ENCODE measurements at regions not wholly inside any gene's neighbourhood (a gene's known extent, or its start where the extent isn't known, plus 50 kb on each side); places are given as distances from the start of the nearest gene placed in this dataset.

DNA sequence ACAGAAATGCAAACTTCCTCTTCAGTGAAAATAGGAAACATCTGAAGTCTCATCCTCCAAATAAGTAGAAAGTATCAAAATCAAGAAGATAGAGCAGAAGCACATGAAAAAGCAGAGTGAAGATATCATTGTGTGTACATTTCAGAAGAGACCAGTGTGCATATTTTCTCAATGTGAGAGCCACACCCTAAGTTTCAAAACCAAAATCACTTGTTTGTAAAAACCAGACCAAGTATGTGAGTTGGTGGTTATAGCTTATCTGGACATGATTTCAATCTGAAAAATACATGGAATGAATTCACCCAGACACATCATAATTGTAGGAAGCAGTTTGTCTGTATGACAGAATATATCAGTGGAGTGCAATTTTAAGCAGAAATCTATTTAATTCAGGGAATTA lies 536.0 kb downstream of the JRKL start:
- no peaks in the 10 kb centered on the region for H3K36me3 ChIP-seq (ENCODE audit: control insufficient read depth in 4 of 4, insufficient read depth in 3 of 4, low read depth in 1 of 4, low read length in 3 of 4)
- H3K4me1 ChIP-seq (ENCODE audit: control insufficient read depth in 4 of 4, insufficient read depth in 4 of 4, low read length in 3 of 4) = no peaks in the 10 kb centered on the region
- H3K9me3 ChIP-seq (ENCODE audit: control insufficient read depth in 4 of 4, low read length in 3 of 4) = no peaks in the 10 kb centered on the region
- no peak overlapping the region for H3K9ac ChIP-seq (ENCODE audit: low read depth in 1 of 2, low read length in 2 of 2)
- H3K27me3 ChIP-seq (ENCODE audit: control insufficient read depth in 4 of 4, insufficient read depth in 4 of 4, low read length in 3 of 4) = no peaks in the 10 kb centered on the region
- no peak overlapping the region for H3K27ac ChIP-seq (ENCODE audit: low read depth in 1 of 2, low read length in 2 of 2)
- H3K4me3 ChIP-seq (ENCODE audit: low read depth in 1 of 3, low read length in 3 of 3) = no peak overlapping the region
- DNase-seq (ENCODE audit: low spot score) = no peak
- TF ChIP-seq, protein P1, sequence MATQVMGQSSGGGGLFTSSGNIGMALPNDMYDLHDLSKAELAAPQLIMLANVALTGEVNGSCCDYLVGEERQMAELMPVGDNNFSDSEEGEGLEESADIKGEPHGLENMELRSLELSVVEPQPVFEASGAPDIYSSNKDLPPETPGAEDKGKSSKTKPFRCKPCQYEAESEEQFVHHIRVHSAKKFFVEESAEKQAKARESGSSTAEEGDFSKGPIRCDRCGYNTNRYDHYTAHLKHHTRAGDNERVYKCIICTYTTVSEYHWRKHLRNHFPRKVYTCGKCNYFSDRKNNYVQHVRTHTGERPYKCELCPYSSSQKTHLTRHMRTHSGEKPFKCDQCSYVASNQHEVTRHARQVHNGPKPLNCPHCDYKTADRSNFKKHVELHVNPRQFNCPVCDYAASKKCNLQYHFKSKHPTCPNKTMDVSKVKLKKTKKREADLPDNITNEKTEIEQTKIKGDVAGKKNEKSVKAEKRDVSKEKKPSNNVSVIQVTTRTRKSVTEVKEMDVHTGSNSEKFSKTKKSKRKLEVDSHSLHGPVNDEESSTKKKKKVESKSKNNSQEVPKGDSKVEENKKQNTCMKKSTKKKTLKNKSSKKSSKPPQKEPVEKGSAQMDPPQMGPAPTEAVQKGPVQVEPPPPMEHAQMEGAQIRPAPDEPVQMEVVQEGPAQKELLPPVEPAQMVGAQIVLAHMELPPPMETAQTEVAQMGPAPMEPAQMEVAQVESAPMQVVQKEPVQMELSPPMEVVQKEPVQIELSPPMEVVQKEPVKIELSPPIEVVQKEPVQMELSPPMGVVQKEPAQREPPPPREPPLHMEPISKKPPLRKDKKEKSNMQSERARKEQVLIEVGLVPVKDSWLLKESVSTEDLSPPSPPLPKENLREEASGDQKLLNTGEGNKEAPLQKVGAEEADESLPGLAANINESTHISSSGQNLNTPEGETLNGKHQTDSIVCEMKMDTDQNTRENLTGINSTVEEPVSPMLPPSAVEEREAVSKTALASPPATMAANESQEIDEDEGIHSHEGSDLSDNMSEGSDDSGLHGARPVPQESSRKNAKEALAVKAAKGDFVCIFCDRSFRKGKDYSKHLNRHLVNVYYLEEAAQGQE (IDR thresholded peaks at IDR 0.05) = no peak
- TF ChIP-seq EGR1 (IDR thresholded peaks at IDR 0.05; ENCODE audit: low read depth in 2 of 2) = no peak
- TF ChIP-seq GABPA (IDR thresholded peaks at IDR 0.05 in 1 of 2, conservative IDR thresholded peaks at IDR 0.05 in 1 of 2) = no peak
- no peak for TF ChIP-seq RXRA (IDR thresholded peaks at IDR 0.05)

DNA sequence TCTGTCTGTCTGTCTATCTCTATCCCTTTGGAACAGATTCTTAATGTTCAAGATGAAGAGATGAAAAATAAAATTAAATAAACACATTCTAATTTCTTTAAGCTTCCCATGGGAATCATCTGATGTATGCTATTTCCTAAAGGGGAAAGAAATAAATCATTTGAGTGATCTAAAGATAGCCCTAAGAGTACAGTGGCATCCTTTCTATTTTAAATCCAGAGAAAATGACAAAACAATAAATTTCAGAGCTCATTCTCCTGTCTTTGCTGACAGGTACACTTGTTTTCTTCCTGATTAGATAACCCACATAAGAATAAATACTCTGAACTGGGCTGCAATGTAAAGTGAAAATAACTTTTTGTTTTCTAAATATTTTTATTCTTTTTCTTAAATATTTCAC lies 550.4 kb downstream of the JRKL start:
- H3K4me1 ChIP-seq (ENCODE audit: control insufficient read depth in 4 of 4, insufficient read depth in 4 of 4, low read length in 3 of 4) = no peaks in the 10 kb centered on the region
- TF ChIP-seq, protein P1 (IDR thresholded peaks at IDR 0.05) = no peak
- TF ChIP-seq FOXA2 (IDR thresholded peaks at IDR 0.05) (no peak), HNF4A (conservative IDR thresholded peaks at IDR 0.05) (no peak), RAD21 (IDR thresholded peaks at IDR 0.05) (no peak), GABPA (IDR thresholded peaks at IDR 0.05 in 1 of 2, conservative IDR thresholded peaks at IDR 0.05 in 1 of 2) (no peak), YY1 (IDR thresholded peaks at IDR 0.05) (no peak), HNF4G (IDR thresholded peaks at IDR 0.05) (no peak), TAF1 (conservative IDR thresholded peaks at IDR 0.05) (no peak), SP1 (IDR thresholded peaks at IDR 0.05) (no peak), RXRA (IDR thresholded peaks at IDR 0.05) (no peak), JUND (IDR thresholded peaks at IDR 0.05) (no peak), NR2F2 (IDR thresholded peaks at IDR 0.05) (no peak), FOXA1 (IDR thresholded peaks at IDR 0.05) (no peak), EGR1 (IDR thresholded peaks at IDR 0.05; ENCODE audit: low read depth in 2 of 2) (no peak)
- TF ChIP-seq, protein P2, sequence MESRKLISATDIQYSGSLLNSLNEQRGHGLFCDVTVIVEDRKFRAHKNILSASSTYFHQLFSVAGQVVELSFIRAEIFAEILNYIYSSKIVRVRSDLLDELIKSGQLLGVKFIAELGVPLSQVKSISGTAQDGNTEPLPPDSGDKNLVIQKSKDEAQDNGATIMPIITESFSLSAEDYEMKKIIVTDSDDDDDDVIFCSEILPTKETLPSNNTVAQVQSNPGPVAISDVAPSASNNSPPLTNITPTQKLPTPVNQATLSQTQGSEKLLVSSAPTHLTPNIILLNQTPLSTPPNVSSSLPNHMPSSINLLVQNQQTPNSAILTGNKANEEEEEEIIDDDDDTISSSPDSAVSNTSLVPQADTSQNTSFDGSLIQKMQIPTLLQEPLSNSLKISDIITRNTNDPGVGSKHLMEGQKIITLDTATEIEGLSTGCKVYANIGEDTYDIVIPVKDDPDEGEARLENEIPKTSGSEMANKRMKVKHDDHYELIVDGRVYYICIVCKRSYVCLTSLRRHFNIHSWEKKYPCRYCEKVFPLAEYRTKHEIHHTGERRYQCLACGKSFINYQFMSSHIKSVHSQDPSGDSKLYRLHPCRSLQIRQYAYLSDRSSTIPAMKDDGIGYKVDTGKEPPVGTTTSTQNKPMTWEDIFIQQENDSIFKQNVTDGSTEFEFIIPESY (IDR thresholded peaks at IDR 0.05) = no peak
- TF ChIP-seq, protein P3, sequence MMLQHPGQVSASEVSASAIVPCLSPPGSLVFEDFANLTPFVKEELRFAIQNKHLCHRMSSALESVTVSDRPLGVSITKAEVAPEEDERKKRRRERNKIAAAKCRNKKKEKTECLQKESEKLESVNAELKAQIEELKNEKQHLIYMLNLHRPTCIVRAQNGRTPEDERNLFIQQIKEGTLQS (IDR thresholded peaks at IDR 0.05) = no peak
- TF ChIP-seq, protein P4, sequence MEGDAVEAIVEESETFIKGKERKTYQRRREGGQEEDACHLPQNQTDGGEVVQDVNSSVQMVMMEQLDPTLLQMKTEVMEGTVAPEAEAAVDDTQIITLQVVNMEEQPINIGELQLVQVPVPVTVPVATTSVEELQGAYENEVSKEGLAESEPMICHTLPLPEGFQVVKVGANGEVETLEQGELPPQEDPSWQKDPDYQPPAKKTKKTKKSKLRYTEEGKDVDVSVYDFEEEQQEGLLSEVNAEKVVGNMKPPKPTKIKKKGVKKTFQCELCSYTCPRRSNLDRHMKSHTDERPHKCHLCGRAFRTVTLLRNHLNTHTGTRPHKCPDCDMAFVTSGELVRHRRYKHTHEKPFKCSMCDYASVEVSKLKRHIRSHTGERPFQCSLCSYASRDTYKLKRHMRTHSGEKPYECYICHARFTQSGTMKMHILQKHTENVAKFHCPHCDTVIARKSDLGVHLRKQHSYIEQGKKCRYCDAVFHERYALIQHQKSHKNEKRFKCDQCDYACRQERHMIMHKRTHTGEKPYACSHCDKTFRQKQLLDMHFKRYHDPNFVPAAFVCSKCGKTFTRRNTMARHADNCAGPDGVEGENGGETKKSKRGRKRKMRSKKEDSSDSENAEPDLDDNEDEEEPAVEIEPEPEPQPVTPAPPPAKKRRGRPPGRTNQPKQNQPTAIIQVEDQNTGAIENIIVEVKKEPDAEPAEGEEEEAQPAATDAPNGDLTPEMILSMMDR (IDR thresholded peaks at IDR 0.05; ENCODE audit: low read depth, low read length, missing input control) = no peak
- TF ChIP-seq, protein P5, sequence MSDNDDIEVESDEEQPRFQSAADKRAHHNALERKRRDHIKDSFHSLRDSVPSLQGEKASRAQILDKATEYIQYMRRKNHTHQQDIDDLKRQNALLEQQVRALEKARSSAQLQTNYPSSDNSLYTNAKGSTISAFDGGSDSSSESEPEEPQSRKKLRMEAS (IDR thresholded peaks at IDR 0.05) = no peak
- no peaks in the 10 kb centered on the region for H3K36me3 ChIP-seq (ENCODE audit: control insufficient read depth in 4 of 4, insufficient read depth in 3 of 4, low read depth in 1 of 4, low read length in 3 of 4)
- no peaks in the 10 kb centered on the region for H3K27me3 ChIP-seq (ENCODE audit: control insufficient read depth in 4 of 4, insufficient read depth in 4 of 4, low read length in 3 of 4)
- H3K9ac ChIP-seq (ENCODE audit: low read depth in 1 of 2, low read length in 2 of 2) = no peak overlapping the region
- no peak overlapping the region for H3K4me3 ChIP-seq (ENCODE audit: low read depth in 1 of 3, low read length in 3 of 3)
- DNase-seq (ENCODE audit: low spot score) = no peak
- H3K9me3 ChIP-seq (ENCODE audit: control insufficient read depth in 4 of 4, low read length in 3 of 4) = no peaks in the 10 kb centered on the region
- H3K27ac ChIP-seq (ENCODE audit: low read depth in 1 of 2, low read length in 2 of 2) = no peak overlapping the region
